Endothelial cell of umbilical vein (primary cell): ENCODE measurements at regions not wholly inside any gene's neighbourhood (a gene's known extent, or its start where the extent isn't known, plus 50 kb on each side); places are given as distances from the start of the nearest gene placed in this dataset.

Source experiments
- BruUV-seq: library from RNA; stranded (reverse); fragments of 400-500 nt; replicated peaks from 2 replicates; lab custom pipeline; 2021; lab: Mats Ljungman, UMichigan
- CTCF ChIA-PET: fragments of 300-600, 350-600 bp; sonication (Branson Sonifier 250); formaldehyde crosslinking; loops from one replicate; lab custom pipeline; 2021; ENCODE audit warnings: antibody characterized with exemption, inconsistent platforms; lab: Charles Lee
- POLR2A ChIA-PET: fragments of 300-600, 350-600 bp; sonication (Branson Sonifier 250); formaldehyde crosslinking; loops from one replicate; lab custom pipeline; 2021; ENCODE audit warnings: antibody characterized with exemption, inconsistent platforms; lab: Charles Lee
- DNase-seq: peaks from one replicate; pipeline ENCODE4 v3.0.0-alpha.2; 2011; ENCODE audit warnings: low read depth, low spot score
- FAIRE-seq: peaks from 2 replicates; lab custom pipeline; 2011; peaks lifted over from hg19 to GRCh38; lab: Jason Lieb, UNC
- H2AFZ ChIP-seq: 2 replicates; pipeline ENCODE4 v1.6.0; 2012; ENCODE audit warnings: low read depth, low read length, control low read depth, inconsistent platforms
- H3K27ac ChIP-seq: 2 replicates; pipeline ENCODE4 v1.5.1; 2011; ENCODE audit warnings: low read depth, mild to moderate bottlenecking, control low read depth, low read length, moderate library complexity; ENCODE audit not compliant: insufficient read depth
- H3K27me3 ChIP-seq, 2 experiments: 2 replicates each; pipeline versions ENCODE4 v1.6.0 to v1.6.1; 2011; ENCODE audit warnings: low read length in 2 of 2, mixed read lengths in 1 of 2; ENCODE audit not compliant: control insufficient read depth in 2 of 2, insufficient read depth in 2 of 2
- H3K36me3 ChIP-seq, 2 experiments: 2 replicates in 1 of 2; 3 replicates in 1 of 2; pipeline ENCODE4 v1.5.1; 2011; ENCODE audit warnings: low read length in 2 of 2, mild to moderate bottlenecking in 1 of 2, moderate library complexity in 1 of 2; ENCODE audit not compliant: control insufficient read depth in 2 of 2, insufficient read depth in 2 of 2; ENCODE audit errors: extremely low read depth in 1 of 2
- H3K4me1 ChIP-seq: 3 replicates; pipeline ENCODE4 v1.5.1; 2011; ENCODE audit warnings: mild to moderate bottlenecking, low read length; ENCODE audit not compliant: control insufficient read depth, insufficient read depth; ENCODE audit errors: extremely low read depth
- H3K4me2 ChIP-seq: 2 replicates; pipeline ENCODE4 v1.6.1; 2011; ENCODE audit warnings: low read length, control low read depth, mixed read lengths; ENCODE audit not compliant: insufficient read depth
- H3K4me3 ChIP-seq, 3 experiments: fragments of 200-600 bp in 1 of 3; sonication (generic), shearing (Covaris generic) in 1 of 3; replicated peaks in 1 of 3; 2 replicates each; pipeline ENCODE4 v1.5.1; 2011 to 2016; ENCODE audit warnings: control low read depth in 3 of 3, low read length in 3 of 3, mild to moderate bottlenecking in 2 of 3, inconsistent platforms in 1 of 3, low read depth in 1 of 3, moderate library complexity in 1 of 3; ENCODE audit not compliant: insufficient read depth in 1 of 3
- H3K79me2 ChIP-seq: 2 replicates; pipeline ENCODE4 v1.6.0; 2012; ENCODE audit warnings: low read length, inconsistent platforms; ENCODE audit not compliant: control insufficient read depth, insufficient read depth
- H3K9ac ChIP-seq: replicated peaks from 2 replicates; pipeline ENCODE3; 2011; ENCODE audit warnings: low read length, control low read depth; ENCODE audit not compliant: insufficient read depth; ENCODE audit errors: extremely low read depth
- H3K9me1 ChIP-seq: replicated peaks from 3 replicates; pipeline ENCODE4 v1.6.0; 2011; ENCODE audit warnings: mild to moderate bottlenecking, low read length; ENCODE audit not compliant: control insufficient read depth, insufficient read depth; ENCODE audit errors: extremely low read depth
- H3K9me3 ChIP-seq: replicated peaks from 2 replicates; pipeline ENCODE4 v1.5.1; 2012; ENCODE audit warnings: low read length, inconsistent platforms; ENCODE audit not compliant: control insufficient read depth, insufficient read depth
- H4K20me1 ChIP-seq: replicated peaks from 2 replicates; pipeline ENCODE3; 2011; ENCODE audit warnings: mild to moderate bottlenecking, low read length; ENCODE audit not compliant: control insufficient read depth, insufficient read depth; ENCODE audit errors: extremely low read depth
- EZH2 ChIP-seq: IDR thresholded peaks from 2 replicates; pipeline ENCODE4 v1.6.1; 2012; ENCODE audit warnings: borderline replicate concordance, low read depth, mild to moderate bottlenecking, moderate library complexity, low read length, inconsistent platforms; ENCODE audit not compliant: severe bottlenecking
- FOS ChIP-seq: IDR thresholded peaks from 2 replicates; pipeline ENCODE4 v1.6.1; 2011; ENCODE audit warnings: mild to moderate bottlenecking, low read length, moderate library complexity, borderline replicate concordance; ENCODE audit not compliant: insufficient read depth
- GATA2 ChIP-seq: IDR thresholded peaks from 2 replicates; pipeline ENCODE4 v1.7.0; 2011; ENCODE audit warnings: low read depth, mild to moderate bottlenecking, moderate library complexity, mixed read lengths, low read length; ENCODE audit not compliant: insufficient read length, insufficient read depth
- POLR2A ChIP-seq: IDR thresholded peaks from 2 replicates; pipeline ENCODE4 v1.6.1; 2012; ENCODE audit warnings: low read depth, mild to moderate bottlenecking, control low read depth, low read length
- dilution Hi-C: fragments of 300-500 bp; cut with MboI; formaldehyde crosslinking; loops from one replicate; pipeline ENCODE4 v1.15.0; 2019; ENCODE audit warnings: low sequenced_read_pairs; ENCODE audit not compliant: extremely low pct_ligation_motif_present
- intact Hi-C: fragments of 100-400 bp; cut with micrococcal nuclease; formaldehyde crosslinking; loops from one replicate; pipeline ENCODE4 v1.10.0; 2022
- TF ChIP-seq, protein P1 (sequence below), 2 donors: IDR thresholded peaks; 1 replicate in 1 of 2; 2 replicates in 1 of 2; pipeline ENCODE4 v1.5.1; 2011; ENCODE audit warnings: low read length in 2 of 2, mild to moderate bottlenecking in 2 of 2, moderate library complexity in 2 of 2, control low read depth in 1 of 2, inconsistent platforms in 1 of 2, low read depth in 1 of 2; ENCODE audit not compliant: insufficient read depth in 1 of 2; ENCODE audit errors: extremely low read depth in 1 of 2

- Histone ChIP-seq H3K4me1 (no peaks in the 10 kb centered on the region), H3K27me3 (no peaks in the 10 kb centered on the region), H3K9ac (no peak overlapping the region), H2AFZ (no peak overlapping the region), H3K79me2 (no peaks in the 10 kb centered on the region), H3K36me3 (no peaks in the 10 kb centered on the region), H4K20me1 (no peaks in the 10 kb centered on the region), H3K9me3 (no peaks in the 10 kb centered on the region), H3K4me3 (no peak overlapping the region), H3K27ac (no peak overlapping the region), H3K9me1 (no peaks in the 10 kb centered on the region), H3K4me2 (no peak overlapping the region)
- ChIA-PET CTCF (no interaction called here), POLR2A (no interaction called here)
- intact Hi-C loops: no loop called here
- no peak for DNase-seq
- BruUV-seq: no TSS peak
- no peak for TF ChIP-seq GATA2
- TF ChIP-seq FOS: no peak
- TF ChIP-seq, protein P1, sequence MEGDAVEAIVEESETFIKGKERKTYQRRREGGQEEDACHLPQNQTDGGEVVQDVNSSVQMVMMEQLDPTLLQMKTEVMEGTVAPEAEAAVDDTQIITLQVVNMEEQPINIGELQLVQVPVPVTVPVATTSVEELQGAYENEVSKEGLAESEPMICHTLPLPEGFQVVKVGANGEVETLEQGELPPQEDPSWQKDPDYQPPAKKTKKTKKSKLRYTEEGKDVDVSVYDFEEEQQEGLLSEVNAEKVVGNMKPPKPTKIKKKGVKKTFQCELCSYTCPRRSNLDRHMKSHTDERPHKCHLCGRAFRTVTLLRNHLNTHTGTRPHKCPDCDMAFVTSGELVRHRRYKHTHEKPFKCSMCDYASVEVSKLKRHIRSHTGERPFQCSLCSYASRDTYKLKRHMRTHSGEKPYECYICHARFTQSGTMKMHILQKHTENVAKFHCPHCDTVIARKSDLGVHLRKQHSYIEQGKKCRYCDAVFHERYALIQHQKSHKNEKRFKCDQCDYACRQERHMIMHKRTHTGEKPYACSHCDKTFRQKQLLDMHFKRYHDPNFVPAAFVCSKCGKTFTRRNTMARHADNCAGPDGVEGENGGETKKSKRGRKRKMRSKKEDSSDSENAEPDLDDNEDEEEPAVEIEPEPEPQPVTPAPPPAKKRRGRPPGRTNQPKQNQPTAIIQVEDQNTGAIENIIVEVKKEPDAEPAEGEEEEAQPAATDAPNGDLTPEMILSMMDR (IDR thresholded peaks at IDR 0.05; ENCODE audit: extremely low read depth in 1 of 2, insufficient read depth in 1 of 2, low read depth in 1 of 2, low read length in 2 of 2): no peak
- no peak for TF ChIP-seq EZH2
- no peak for TF ChIP-seq POLR2A
- no peak for FAIRE-seq
- dilution Hi-C loops: no loop called here
Measured at GRCh38 chr5:131064669-131065371, 100.2 kb downstream of the HINT1 start.
